ENCODE measurements at regions not wholly inside any gene's neighbourhood (a gene's known extent, or its start where the extent isn't known, plus 50 kb on each side); places are given as distances from the start of the nearest gene placed in this dataset.
"Not testable (repeated sequence)": the region's sequence is repeated elsewhere in the genome, so short reads cannot be mapped to it uniquely, and the experiment has no call there.

GRCh38 chr6:25192590-25193459, 86.3 kb upstream of the CARMIL1 start:
- DNase-seq = no peak

- no peak for DNase-seq
Measured at GRCh38 chr6:25193460-25194171, 85.6 kb upstream of the CARMIL1 start.

GRCh38 chr6:25194172-25194678, 84.9 kb upstream of the CARMIL1 start:
- DNase-seq = no peak

DNA sequence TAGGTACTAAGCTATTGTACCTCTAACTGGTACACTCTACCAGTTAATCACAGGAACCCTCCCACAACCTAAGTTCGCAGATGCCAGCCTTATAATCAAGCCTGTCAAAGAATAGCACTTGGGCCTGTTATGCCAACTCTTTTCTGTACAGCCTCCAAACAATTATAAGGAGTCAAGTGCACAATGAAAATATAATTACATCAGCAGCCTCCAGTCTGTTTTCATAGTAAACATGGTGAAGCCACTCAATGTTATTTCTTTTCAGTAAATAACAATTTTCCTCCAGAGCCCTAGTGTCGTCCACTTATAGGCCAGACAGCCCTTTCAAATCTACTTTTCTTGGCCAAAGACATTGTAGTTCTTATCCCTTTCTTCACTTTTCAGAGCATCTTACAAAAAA, 82.7 kb upstream of the CARMIL1 start:
- no peak for DNase-seq

DNA sequence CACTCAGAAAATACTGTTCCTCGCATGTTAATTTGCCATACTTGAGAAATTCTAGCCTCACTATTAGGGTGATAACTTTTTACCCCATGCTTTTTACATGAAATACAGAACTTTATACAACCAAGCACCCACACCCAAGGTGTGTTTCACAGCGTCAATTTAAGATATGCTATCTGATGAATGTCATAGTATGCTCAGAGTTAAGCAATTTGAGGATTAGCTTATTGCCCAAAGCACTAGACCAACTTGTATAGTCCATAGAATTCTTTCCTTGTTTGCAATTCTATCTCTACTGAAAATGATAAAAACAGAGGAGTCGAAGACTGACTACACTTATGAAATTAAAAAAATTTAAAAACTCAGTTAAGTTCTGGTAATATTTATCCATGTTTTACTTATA, 82.1 kb upstream of the CARMIL1 start:
- no peak for DNase-seq

DNA sequence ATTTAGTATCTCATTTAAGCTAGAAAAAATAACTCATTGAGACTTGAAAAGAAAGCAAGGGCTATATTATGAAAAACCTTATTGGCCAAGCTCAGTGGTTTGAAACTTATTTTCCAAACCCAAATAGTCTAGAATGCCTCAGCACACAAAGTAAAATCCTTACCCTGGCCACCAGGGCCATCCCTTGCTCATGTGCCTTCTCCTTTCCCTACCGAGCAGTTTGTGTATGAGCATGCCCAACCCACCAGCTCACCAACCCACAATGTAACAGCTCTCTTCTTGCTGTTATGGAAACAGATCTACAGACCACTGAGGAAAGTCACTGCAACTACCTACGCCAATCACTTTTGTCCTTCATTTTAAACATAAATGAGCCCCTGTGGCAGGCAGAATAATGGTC, 79.6 kb upstream of the CARMIL1 start:
- no peak for DNase-seq

DNA sequence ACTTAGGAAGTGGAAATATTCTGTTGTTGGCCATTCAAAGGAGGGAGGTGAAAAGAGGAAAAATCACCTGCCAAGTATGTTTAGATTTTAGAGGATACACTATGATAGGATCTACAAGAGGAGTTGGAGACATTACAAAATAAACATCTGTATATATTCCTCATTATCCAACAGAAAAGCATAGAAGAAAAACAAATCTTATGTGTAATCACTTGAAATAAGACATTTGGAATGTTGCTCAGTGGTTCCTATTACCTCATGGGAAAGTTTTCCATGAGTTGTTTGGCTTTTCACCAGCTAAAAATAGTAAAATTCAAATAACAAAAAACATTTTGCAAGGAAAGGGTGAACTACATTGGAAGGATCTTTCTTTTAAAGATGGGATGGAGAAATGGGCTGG, 76.7 kb upstream of the CARMIL1 start:
- DNase-seq = no peak

- no peak for DNase-seq
Measured at GRCh38 chr6:25205629-25206028, 73.5 kb upstream of the CARMIL1 start.

DNA sequence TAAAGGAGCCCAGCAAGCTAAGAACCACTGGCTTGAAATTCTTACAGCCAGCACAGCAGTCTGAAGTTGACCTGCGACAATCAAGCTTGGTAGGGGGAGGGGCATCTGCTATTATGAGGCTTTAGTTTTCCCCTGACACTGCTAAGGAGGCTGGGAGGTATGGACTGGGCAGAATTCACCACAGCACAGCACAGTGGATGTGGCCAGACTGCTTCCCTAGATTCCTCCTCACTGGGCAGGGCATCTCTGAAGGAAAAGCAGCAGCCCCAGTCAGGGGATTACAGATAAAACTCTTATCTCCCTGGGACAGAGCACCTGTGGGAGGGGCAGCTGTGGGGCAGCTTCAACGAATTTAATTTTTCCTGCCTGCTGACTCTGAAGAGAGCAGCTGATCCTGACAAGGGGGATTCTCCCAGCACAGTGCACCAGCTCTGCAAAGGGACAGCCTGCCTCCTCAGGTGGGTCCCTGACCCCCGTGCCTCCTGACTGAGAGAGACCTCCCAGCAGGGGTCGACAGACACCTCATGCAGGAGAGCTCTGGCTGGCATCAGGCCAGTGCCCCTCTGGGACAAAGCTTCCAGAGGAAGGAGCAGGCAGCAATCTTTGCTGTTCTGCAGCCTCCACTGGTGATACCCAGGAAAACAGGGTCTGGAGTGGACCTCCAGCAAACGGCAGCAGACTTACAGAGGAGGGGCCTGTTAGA, 71.6 kb upstream of the CARMIL1 start:
- not testable (repeated sequence) for DNase-seq

DNA sequence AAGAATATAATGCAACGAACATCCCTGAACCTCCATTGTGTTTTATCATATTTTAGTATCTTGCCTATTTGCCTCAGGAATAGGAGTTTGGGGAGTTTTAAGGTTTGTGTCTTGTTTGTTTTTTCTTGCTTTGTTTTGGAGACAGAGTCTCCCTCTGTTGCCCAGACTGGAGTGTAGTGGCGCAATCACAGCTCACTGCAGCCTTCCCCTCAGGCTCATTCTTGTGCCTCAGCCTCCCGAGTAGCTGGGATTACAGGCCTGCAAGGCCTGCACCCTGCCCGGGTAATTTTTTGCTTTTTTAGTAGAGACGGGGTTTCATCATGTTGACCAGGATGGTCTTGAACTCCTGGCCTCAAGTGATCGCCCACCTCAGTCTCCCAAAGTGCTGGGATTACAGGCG, 63.3 kb upstream of the CARMIL1 start:
- DNase-seq = no peak

DNA sequence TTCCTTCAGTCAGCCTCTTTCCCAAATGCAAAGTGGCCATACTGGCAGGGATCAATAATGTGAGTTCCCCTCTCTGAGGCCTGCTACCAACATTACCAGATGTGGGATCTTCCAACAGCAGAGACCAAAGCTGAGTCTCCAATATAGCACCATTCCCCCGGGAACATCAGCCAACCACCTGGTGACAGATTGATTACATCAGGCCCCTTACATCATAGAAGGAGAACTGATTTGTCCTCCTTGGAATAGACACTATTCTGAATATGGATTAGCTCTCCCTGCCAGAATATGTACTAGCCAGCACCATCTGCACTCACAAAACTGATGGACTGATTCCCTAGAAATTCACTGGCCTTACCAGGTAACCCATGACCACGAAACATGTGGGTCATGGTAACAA, 61.9 kb upstream of the CARMIL1 start:
- no peak for DNase-seq

DNA sequence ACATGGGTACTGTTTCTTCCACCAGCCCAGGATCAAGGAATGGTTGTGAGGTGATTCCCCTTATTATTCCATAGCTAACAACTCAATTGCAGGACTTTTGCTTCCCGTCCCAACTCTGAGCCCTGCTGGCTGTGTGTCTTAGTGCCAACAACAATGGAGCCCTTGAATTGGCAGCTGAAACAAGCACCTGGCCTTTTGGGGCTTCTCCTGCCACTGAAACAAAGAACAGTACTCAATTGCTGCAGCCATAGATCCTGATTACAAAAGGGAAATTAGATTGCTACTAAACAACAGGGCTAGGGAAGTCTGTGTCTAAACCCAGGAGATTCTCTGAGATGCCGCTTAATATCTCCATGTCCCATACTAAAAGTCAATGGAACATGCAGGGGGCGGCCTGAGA, 61.3 kb upstream of the CARMIL1 start:
- no peak for DNase-seq

GRCh38 chr6:25218346-25218745, 60.8 kb upstream of the CARMIL1 start:
- no peak for DNase-seq

- DNase-seq = no peak
Measured at GRCh38 chr6:25219216-25219916, 59.8 kb upstream of the CARMIL1 start.

DNA sequence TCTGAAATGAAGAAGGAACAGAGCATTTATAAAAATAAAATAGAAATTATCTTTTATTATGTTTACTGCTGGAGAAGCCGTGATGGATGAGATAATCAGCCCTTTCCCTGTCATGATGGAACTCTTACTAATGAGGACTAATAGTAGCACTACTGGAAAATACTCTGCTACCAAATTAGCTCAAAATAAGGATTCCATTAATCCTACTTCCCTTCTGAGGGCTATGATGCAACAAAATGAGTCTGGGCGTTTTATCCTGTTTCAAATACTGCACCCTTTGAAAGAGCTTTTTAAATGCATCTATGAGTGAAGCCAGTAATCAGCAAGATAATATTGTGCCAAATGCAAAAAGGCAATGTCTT, 59.3 kb upstream of the CARMIL1 start:
- no peak for DNase-seq

DNA sequence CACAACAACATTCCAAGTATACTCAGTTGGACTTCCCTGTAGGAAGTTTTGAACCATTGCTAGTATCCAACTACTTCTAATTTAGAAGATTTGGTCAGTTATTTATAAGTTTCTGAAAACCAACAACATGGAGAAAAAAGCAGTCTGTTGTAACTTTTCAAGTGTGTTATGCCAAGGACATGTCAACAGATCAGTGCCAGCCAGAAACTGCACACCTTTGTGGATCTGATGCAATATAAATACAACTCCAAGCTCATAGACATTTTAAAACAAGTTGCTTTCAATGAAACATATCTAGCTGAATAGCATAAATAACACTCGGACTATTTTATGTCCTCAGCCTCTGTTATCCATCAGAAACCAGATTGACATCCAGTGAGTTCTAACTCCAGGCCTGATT, 58.3 kb upstream of the CARMIL1 start:
- DNase-seq = no peak

DNA sequence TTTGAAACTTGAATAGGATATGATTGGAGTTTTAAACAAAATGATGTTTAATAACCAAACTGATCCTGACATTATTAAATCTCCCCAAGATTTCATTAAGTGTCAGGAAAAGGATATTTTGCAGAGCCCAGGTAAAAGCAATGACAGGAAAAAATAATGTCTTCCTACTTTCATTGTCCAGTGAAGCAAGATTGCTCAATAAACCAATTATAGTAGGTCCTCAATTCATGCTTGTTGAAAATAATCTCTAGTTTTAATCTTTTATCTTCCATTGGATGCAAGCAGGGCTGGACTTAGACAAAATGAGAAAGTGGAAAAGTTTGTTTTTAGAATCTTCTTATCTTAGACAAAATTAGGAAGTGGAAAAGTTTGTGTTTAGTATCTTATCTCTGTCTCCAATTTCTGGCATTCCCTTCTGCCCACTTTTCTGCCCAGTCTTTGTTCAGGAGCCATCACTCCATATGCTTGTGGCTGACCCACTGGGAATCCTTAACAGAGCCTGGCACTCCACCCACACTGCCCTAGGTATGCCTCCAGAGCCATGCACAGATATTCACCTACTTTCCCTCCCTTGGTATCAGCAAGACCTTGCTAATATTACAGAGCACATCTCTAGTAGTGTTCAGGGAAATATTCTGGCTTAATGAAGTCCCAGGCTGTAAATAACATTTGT, 57.0 kb upstream of the CARMIL1 start:
- no peak for DNase-seq

DNA sequence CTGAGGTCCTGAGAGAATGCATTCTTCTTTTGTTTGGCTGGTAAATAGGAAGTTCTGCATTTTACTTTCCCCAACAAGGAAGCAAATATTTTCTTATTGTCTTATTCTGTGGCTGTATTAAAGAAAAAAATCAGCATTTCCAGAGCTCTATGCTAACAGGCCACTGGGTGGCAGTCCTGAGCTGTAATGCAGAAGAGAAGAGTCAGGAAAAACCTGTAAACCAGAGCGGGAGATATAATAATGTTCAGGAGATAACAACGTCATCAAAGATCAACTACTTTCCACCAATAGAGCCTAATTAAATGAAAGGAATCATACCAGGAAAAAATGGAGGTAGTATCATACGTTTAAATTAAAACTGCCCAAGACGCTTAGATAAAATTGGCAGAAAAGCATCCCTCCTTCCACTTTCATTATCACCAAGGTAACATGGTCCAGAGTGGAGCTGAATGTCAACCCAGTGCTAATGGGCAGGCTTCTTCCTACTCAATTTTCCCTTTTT, 55.6 kb upstream of the CARMIL1 start:
- peak; percentile 69 for DNase-seq

- no peak for DNase-seq
Measured at GRCh38 chr6:25224242-25224641, 54.9 kb upstream of the CARMIL1 start.

DNA sequence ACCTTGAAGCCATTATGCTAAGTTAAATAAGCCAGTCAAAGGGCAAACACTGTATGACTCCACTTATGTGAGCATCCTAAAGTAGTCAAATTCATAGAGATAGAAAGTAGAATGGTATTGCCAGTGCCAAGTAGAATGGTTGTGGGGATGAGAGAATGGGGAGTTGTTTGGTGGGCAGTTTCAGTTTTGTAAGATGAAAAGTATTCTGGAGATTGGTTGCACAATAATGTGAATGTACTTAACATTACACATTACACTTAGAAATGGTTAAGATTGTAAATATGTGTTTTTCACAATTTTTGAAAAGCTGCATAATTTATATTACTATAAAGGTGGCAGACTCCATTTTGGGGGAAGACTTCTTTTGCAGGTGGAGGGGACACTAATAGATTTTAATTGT, 51.3 kb upstream of the CARMIL1 start:
- DNase-seq = no peak
